CD8-positive, alpha-beta memory T cell (primary cell): ENCODE measurements at regions not wholly inside any gene's neighbourhood (a gene's known extent, or its start where the extent isn't known, plus 50 kb on each side); places are given as distances from the start of the nearest gene placed in this dataset.

ENCODE experiments used
- CTCF ChIA-PET: fragments of 350-600 bp; sonication (Branson Sonifier 250); formaldehyde crosslinking; loops from one replicate; lab custom pipeline; 2021; ENCODE audit warnings: antibody characterized with exemption; lab: Charles Lee
- POLR2A ChIA-PET: fragments of 350-600 bp; sonication (Branson Sonifier 250); formaldehyde crosslinking; loops from one replicate; lab custom pipeline; 2021; ENCODE audit warnings: antibody characterized with exemption; lab: Charles Lee
- DNase-seq, 5 donors: peaks; one replicate each; pipeline versions ENCODE4 v3.0.0 to v3.0.0-alpha.2; 2020 to 2022; ENCODE audit warnings: mixed read lengths in 1 of 5
- H3K27ac ChIP-seq: one replicate; pipeline ENCODE4 v1.7.0; 2013; ENCODE audit warnings: low read depth, mild to moderate bottlenecking, low read length, moderate library complexity
- H3K27me3 ChIP-seq: 2 replicates; pipeline ENCODE4 v1.7.0; 2013; ENCODE audit warnings: low read length, mild to moderate bottlenecking; ENCODE audit not compliant: insufficient read depth, poor library complexity, severe bottlenecking
- H3K36me3 ChIP-seq: 2 replicates; pipeline ENCODE4 v1.7.0; 2013; ENCODE audit warnings: mild to moderate bottlenecking, low read length, moderate library complexity; ENCODE audit not compliant: insufficient read depth
- H3K4me1 ChIP-seq: 2 replicates; pipeline ENCODE4 v1.7.0; 2013; ENCODE audit warnings: mild to moderate bottlenecking, low read length, moderate library complexity; ENCODE audit not compliant: insufficient read depth
- H3K4me3 ChIP-seq: 2 replicates; pipeline ENCODE4 v1.7.0; 2013; ENCODE audit warnings: mild to moderate bottlenecking, low read length
- H3K9me3 ChIP-seq: 2 replicates; pipeline ENCODE4 v1.7.0; 2013; ENCODE audit warnings: mild to moderate bottlenecking, low read length
- H3K27ac Mint-ChIP-seq, 8 donors: one replicate each; pipeline ENCODE4 v1.8.0; 2020 to 2021; ENCODE audit warnings: mixed read lengths in 8 of 8, mild to moderate bottlenecking in 6 of 8, inconsistent platforms in 3 of 8, moderate library complexity in 3 of 8
- H3K27me3 Mint-ChIP-seq, 2 donors: one replicate each; pipeline ENCODE4 v1.8.0; 2020 to 2021; ENCODE audit warnings: mixed read lengths in 2 of 2, mild to moderate bottlenecking in 1 of 2, moderate library complexity in 1 of 2
- H3K36me3 Mint-ChIP-seq, 3 donors: one replicate each; pipeline ENCODE4 v1.8.0; 2020 to 2021; ENCODE audit warnings: mixed read lengths in 3 of 3, inconsistent platforms in 1 of 3, mild to moderate bottlenecking in 1 of 3
- H3K4me1 Mint-ChIP-seq, 3 donors: one replicate each; pipeline ENCODE4 v1.8.0; 2020 to 2021; ENCODE audit warnings: mixed read lengths in 3 of 3, inconsistent platforms in 1 of 3, mild to moderate bottlenecking in 1 of 3
- H3K4me3 Mint-ChIP-seq, 7 donors: one replicate each; pipeline ENCODE4 v1.8.0; 2020 to 2021; ENCODE audit warnings: mixed read lengths in 7 of 7, mild to moderate bottlenecking in 6 of 7, moderate library complexity in 4 of 7, inconsistent platforms in 2 of 7
- H3K9me3 Mint-ChIP-seq, 5 donors: one replicate each; pipeline ENCODE4 v1.8.0; 2020 to 2022; ENCODE audit warnings: mixed read lengths in 5 of 5, mild to moderate bottlenecking in 3 of 5, moderate library complexity in 2 of 5, inconsistent platforms in 1 of 5

GRCh38 chr21:27653481-27653880 lies 686.6 kb upstream of the ADAMTS5 start:
- Mint-ChIP-seq H3K9me3 (peaks cover 0 to 7% (median 0%) of the 10 kb centered on the region in 5 donors), H3K27me3 (no peaks in the 10 kb centered on the region), H3K4me1 (no peaks in the 10 kb centered on the region), H3K27ac (no peak overlapping the region), H3K36me3 (no peaks in the 10 kb centered on the region), H3K4me3 (no peak overlapping the region)
- Histone ChIP-seq H3K36me3 (no peaks in the 10 kb centered on the region), H3K27ac (no peak overlapping the region), H3K27me3 (no peaks in the 10 kb centered on the region), H3K4me1 (no peaks in the 10 kb centered on the region), H3K9me3 (no peaks in the 10 kb centered on the region), H3K4me3 (no peak overlapping the region)
- POLR2A ChIA-PET = no interaction called here
- CTCF ChIA-PET = no interaction called here
- DNase-seq = no peak

GRCh38 chr21:27649762-27650161 lies 682.9 kb upstream of the ADAMTS5 start:
- Histone ChIP-seq H3K36me3 (no peaks in the 10 kb centered on the region), H3K9me3 (no peaks in the 10 kb centered on the region), H3K4me3 (no peak overlapping the region), H3K4me1 (no peaks in the 10 kb centered on the region), H3K27ac (no peak overlapping the region), H3K27me3 (no peaks in the 10 kb centered on the region)
- POLR2A ChIA-PET = no interaction called here
- no peak for DNase-seq
- Mint-ChIP-seq H3K27me3 (no peaks in the 10 kb centered on the region), H3K27ac (no peak overlapping the region), H3K4me3 (no peak overlapping the region), H3K4me1 (no peaks in the 10 kb centered on the region), H3K36me3 (no peaks in the 10 kb centered on the region), H3K9me3 (peaks cover 0 to 9% (median 2%) of the 10 kb centered on the region in 5 donors)
- CTCF ChIA-PET = no interaction called here

DNA sequence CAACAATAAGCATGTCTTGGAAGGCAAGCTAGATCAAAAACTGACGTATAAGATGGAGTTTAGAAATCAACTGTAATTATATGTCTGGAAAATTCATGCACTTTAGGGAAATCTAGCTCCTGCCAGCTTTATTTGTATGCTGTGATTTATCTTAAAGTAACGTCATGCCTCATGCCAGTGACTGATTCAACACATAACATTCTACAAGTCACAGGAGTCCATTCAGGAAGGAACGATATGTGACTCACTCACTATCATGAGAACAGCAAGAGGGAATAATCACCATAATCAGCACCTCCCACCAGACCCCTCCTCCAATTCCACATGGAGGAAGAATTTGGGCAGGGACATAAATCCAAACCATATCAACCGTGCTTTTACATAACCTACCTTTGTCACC lies 682.4 kb upstream of the ADAMTS5 start:
- no peak overlapping the region for H3K4me3 Mint-ChIP-seq
- Histone ChIP-seq H3K4me1 (no peaks in the 10 kb centered on the region), H3K27ac (no peak overlapping the region), H3K4me3 (no peak overlapping the region), H3K36me3 (no peaks in the 10 kb centered on the region), H3K9me3 (no peaks in the 10 kb centered on the region), H3K27me3 (no peaks in the 10 kb centered on the region)
- no peak for DNase-seq
- H3K4me1 Mint-ChIP-seq = no peaks in the 10 kb centered on the region
- no peak overlapping the region for H3K27ac Mint-ChIP-seq
- POLR2A ChIA-PET = no interaction called here
- CTCF ChIA-PET = no interaction called here
- H3K9me3 Mint-ChIP-seq = peaks cover 0 to 13% (median 2%) of the 10 kb centered on the region in 5 donors
- H3K36me3 Mint-ChIP-seq = no peaks in the 10 kb centered on the region
- no peaks in the 10 kb centered on the region for H3K27me3 Mint-ChIP-seq

DNA sequence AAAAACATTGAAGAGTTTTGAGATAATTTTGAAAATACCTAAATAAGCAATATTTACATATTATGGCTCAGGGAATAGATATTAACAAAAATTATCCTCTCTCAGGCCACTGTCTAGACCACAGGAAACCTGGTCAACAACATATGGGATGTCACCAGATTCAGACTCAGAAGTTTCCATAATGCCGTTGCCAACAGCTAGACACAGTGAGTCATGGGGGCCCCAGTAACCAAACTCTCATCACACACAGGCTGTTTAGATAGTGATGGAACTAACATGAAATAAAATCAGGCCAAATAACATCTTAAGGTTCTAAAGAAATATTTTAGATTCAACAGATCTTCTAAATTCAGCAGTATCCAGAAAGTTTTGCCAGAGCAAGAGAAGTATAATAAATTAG lies 681.7 kb upstream of the ADAMTS5 start:
- DNase-seq = no peak
- Mint-ChIP-seq H3K9me3 (peaks cover 0 to 13% (median 2%) of the 10 kb centered on the region in 5 donors), H3K36me3 (no peaks in the 10 kb centered on the region), H3K4me3 (no peak overlapping the region), H3K4me1 (no peaks in the 10 kb centered on the region), H3K27me3 (no peaks in the 10 kb centered on the region), H3K27ac (no peak overlapping the region)
- Histone ChIP-seq H3K4me1 (no peaks in the 10 kb centered on the region), H3K27ac (no peak overlapping the region), H3K27me3 (no peaks in the 10 kb centered on the region), H3K36me3 (no peaks in the 10 kb centered on the region), H3K9me3 (no peaks in the 10 kb centered on the region), H3K4me3 (no peak overlapping the region)
- POLR2A ChIA-PET = no interaction called here
- CTCF ChIA-PET = no interaction called here

DNA sequence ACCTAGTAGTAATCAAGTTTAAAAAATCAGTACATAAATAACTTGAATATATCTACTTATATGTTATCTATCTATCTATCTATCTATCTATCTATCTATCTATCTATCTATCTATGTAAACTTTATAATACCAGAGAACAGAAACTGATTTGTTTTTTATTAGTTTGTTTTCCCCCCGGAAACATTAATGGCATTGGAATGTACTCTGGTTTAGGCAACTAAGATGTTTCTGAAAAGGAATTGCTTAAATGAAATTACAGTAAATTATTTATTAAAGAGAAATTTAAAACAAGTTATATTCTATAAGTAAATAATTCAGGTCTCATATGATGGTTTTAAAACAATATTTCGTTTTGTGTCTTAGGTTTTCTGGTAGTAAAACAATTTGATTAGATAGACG lies 681.0 kb upstream of the ADAMTS5 start:
- H3K9me3 Mint-ChIP-seq = peaks cover 0 to 13% (median 3%) of the 10 kb centered on the region in 5 donors
- Histone ChIP-seq H3K9me3 (no peaks in the 10 kb centered on the region), H3K27me3 (no peaks in the 10 kb centered on the region), H3K4me3 (no peak overlapping the region), H3K36me3 (no peaks in the 10 kb centered on the region), H3K4me1 (no peaks in the 10 kb centered on the region), H3K27ac (no peak overlapping the region)
- H3K4me3 Mint-ChIP-seq = no peak overlapping the region
- no peak for DNase-seq
- ChIA-PET POLR2A (no interaction called here), CTCF (no interaction called here)
- no peaks in the 10 kb centered on the region for H3K4me1 Mint-ChIP-seq
- no peaks in the 10 kb centered on the region for H3K36me3 Mint-ChIP-seq
- no peak overlapping the region for H3K27ac Mint-ChIP-seq
- no peaks in the 10 kb centered on the region for H3K27me3 Mint-ChIP-seq

DNA sequence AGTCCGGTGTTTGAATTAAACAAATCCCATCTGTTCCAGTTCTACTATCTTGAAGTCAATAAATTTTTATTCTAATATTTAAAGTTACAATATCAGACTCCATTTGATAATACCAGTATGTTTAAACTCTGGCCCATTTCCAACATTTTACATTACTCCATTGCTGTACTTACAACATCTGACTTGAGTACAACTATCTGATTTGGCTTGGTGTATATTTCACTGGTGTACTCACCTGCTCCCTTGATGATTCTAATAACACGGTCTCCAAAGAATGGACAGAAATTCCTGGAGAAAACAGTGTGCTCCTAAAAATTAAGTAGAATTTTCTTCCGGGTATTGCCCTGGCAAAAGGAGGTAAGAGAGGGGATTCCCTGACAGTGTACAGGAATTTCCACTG lies 680.5 kb upstream of the ADAMTS5 start:
- H3K27ac Mint-ChIP-seq = no peak overlapping the region
- POLR2A ChIA-PET = no interaction called here
- peaks cover 0 to 13% (median 3%) of the 10 kb centered on the region in 5 donors for H3K9me3 Mint-ChIP-seq
- H3K4me3 Mint-ChIP-seq = no peak overlapping the region
- no peaks in the 10 kb centered on the region for H3K9me3 ChIP-seq
- CTCF ChIA-PET = no interaction called here
- DNase-seq = no peak
- no peaks in the 10 kb centered on the region for H3K4me1 ChIP-seq
- no peaks in the 10 kb centered on the region for H3K4me1 Mint-ChIP-seq
- H3K27me3 Mint-ChIP-seq = no peaks in the 10 kb centered on the region
- no peaks in the 10 kb centered on the region for H3K27me3 ChIP-seq
- no peak overlapping the region for H3K4me3 ChIP-seq
- H3K36me3 ChIP-seq = no peaks in the 10 kb centered on the region
- no peaks in the 10 kb centered on the region for H3K36me3 Mint-ChIP-seq
- H3K27ac ChIP-seq = no peak overlapping the region

DNA sequence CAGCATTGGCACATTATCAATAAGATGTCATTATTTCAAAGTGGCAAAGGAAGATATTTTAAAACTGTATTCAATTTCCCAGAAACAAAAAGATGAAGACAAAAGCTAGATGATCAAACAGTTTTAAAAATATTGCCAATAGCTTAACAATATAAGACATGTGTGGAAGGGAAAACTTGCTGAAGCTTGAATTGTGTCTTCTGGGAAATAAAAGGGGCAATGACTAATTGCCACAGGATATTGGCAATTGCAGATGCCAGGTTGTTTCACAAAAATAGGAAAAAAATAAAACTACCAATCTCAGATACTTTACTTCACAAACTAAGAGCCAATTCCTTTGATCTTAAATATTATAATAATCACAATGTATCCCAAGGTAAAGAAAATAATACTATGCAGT lies 679.8 kb upstream of the ADAMTS5 start:
- ChIA-PET POLR2A (no interaction called here), CTCF (no interaction called here)
- Mint-ChIP-seq H3K27ac (no peak overlapping the region), H3K27me3 (no peaks in the 10 kb centered on the region), H3K4me1 (no peaks in the 10 kb centered on the region), H3K4me3 (no peak overlapping the region), H3K36me3 (no peaks in the 10 kb centered on the region), H3K9me3 (peaks cover 0 to 8% (median 3%) of the 10 kb centered on the region in 5 donors)
- H3K9me3 ChIP-seq = no peaks in the 10 kb centered on the region
- no peaks in the 10 kb centered on the region for H3K36me3 ChIP-seq
- H3K27ac ChIP-seq = no peak overlapping the region
- H3K27me3 ChIP-seq = no peaks in the 10 kb centered on the region
- no peak overlapping the region for H3K4me3 ChIP-seq
- H3K4me1 ChIP-seq = no peaks in the 10 kb centered on the region
- DNase-seq = no peak

DNA sequence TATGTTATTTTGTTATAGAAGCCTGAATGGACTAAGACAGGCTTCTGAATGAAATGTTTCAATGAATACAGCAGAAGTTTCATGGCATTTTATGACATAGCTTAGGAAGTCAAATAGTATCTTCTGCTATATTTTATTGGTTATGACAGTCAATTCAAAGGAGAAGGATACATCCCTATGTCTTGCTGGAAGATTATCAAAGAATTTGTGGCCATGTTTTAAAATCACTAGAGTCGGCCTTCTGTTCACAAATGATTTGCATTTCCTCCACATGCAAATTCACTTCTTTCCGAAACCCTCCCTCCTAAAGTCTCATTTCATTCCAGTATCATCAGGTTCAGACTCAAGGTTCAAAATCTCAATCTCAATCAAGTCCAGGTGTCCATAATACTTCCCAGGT lies 679.2 kb upstream of the ADAMTS5 start:
- no peak overlapping the region for H3K4me3 Mint-ChIP-seq
- no peaks in the 10 kb centered on the region for H3K36me3 Mint-ChIP-seq
- no peaks in the 10 kb centered on the region for H3K4me1 Mint-ChIP-seq

DNA sequence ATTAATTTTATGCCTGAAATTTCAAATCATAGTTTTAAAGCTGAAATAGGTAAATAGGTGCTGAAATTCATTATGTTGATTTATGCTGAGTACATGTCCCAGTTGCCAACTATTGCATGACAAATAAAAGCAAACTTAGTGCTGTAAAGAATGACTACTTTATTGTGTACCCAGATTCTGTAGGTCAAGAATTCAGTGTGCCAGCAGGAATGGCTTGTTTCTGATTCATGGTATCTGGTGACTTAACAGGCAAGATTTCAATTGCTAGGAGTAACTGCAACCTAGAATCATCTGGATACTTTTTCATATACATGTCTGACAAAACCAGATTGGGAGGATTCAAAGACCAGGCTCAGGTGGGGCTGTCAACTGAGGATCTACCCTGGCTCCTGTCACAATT lies 678.4 kb upstream of the ADAMTS5 start:
- Mint-ChIP-seq H3K27ac (no peak overlapping the region), H3K27me3 (no peaks in the 10 kb centered on the region), H3K9me3 (peaks cover 0 to 6% (median 3%) of the 10 kb centered on the region in 5 donors), H3K4me3 (no peak overlapping the region), H3K4me1 (no peaks in the 10 kb centered on the region), H3K36me3 (no peaks in the 10 kb centered on the region)
- Histone ChIP-seq H3K9me3 (no peaks in the 10 kb centered on the region), H3K4me1 (no peaks in the 10 kb centered on the region), H3K27ac (no peak overlapping the region), H3K36me3 (no peaks in the 10 kb centered on the region), H3K4me3 (no peak overlapping the region), H3K27me3 (no peaks in the 10 kb centered on the region)
- POLR2A ChIA-PET = no interaction called here
- CTCF ChIA-PET = no interaction called here
- DNase-seq = no peak

More for the DNA sequence above, 679.2 kb upstream of the ADAMTS5 start:
- Histone ChIP-seq H3K27ac (no peak overlapping the region), H3K36me3 (no peaks in the 10 kb centered on the region), H3K4me1 (no peaks in the 10 kb centered on the region), H3K4me3 (no peak overlapping the region), H3K27me3 (no peaks in the 10 kb centered on the region), H3K9me3 (no peaks in the 10 kb centered on the region)
- no peaks in the 10 kb centered on the region for H3K27me3 Mint-ChIP-seq
- H3K9me3 Mint-ChIP-seq = peaks cover 0 to 6% (median 3%) of the 10 kb centered on the region in 5 donors
- ChIA-PET CTCF (no interaction called here), POLR2A (no interaction called here)
- no peak for DNase-seq
- H3K27ac Mint-ChIP-seq = no peak overlapping the region
